ENCODE measurements at regions not wholly inside any gene's neighbourhood (a gene's known extent, or its start where the extent isn't known, plus 50 kb on each side); places are given as distances from the start of the nearest gene placed in this dataset.

GRCh38 chr10:83809001-83809400 lies 330.3 kb upstream of the GHITM start:
- TF ChIP-seq, protein P1, sequence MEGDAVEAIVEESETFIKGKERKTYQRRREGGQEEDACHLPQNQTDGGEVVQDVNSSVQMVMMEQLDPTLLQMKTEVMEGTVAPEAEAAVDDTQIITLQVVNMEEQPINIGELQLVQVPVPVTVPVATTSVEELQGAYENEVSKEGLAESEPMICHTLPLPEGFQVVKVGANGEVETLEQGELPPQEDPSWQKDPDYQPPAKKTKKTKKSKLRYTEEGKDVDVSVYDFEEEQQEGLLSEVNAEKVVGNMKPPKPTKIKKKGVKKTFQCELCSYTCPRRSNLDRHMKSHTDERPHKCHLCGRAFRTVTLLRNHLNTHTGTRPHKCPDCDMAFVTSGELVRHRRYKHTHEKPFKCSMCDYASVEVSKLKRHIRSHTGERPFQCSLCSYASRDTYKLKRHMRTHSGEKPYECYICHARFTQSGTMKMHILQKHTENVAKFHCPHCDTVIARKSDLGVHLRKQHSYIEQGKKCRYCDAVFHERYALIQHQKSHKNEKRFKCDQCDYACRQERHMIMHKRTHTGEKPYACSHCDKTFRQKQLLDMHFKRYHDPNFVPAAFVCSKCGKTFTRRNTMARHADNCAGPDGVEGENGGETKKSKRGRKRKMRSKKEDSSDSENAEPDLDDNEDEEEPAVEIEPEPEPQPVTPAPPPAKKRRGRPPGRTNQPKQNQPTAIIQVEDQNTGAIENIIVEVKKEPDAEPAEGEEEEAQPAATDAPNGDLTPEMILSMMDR (conservative IDR thresholded peaks at IDR 0.05; ENCODE audit: low read length) = no peak
- no peak for TF ChIP-seq EZH2phosphoT487 (IDR thresholded peaks at IDR 0.05; ENCODE audit: borderline replicate concordance)

All from Loucy (cell line).